OCI-LY1 (cell line): ENCODE measurements at regions not wholly inside any gene's neighbourhood (a gene's known extent, or its start where the extent isn't known, plus 50 kb on each side); places are given as distances from the start of the nearest gene placed in this dataset.

ENCODE experiments used
- H2AFZ ChIP-seq: fragments of 200-600 bp; sonication (generic), shearing (Covaris generic); 2 replicates; pipeline ENCODE4 v1.6.0; 2014; ENCODE audit warnings: antibody characterized with exemption, mild to moderate bottlenecking, low read length
- H3F3A ChIP-seq: fragments of 200-600 bp; sonication (generic), shearing (Covaris generic); 2 replicates; pipeline ENCODE4 v1.6.0; 2014; ENCODE audit warnings: mild to moderate bottlenecking, antibody characterized with exemption, low read length, moderate library complexity; ENCODE audit not compliant: insufficient read depth
- H3K27ac ChIP-seq: fragments of 200-600 bp; sonication (generic); 2 replicates; pipeline ENCODE4 v1.5.1; 2014; ENCODE audit warnings: low read length, mixed run types, mild to moderate bottlenecking, low read depth; ENCODE audit not compliant: poor library complexity, severe bottlenecking
- H3K27me3 ChIP-seq: fragments of 200-600 bp; sonication (generic); 2 replicates; pipeline ENCODE4 v1.6.0; 2014; ENCODE audit warnings: antibody characterized with exemption, mild to moderate bottlenecking, low read length, moderate library complexity; ENCODE audit not compliant: insufficient read depth
- H3K36me3 ChIP-seq: fragments of 200-600 bp; sonication (generic); 2 replicates; pipeline ENCODE4 v1.6.1; 2014; ENCODE audit warnings: mild to moderate bottlenecking, antibody characterized with exemption, low read length, moderate library complexity, mixed read lengths; ENCODE audit not compliant: insufficient read depth
- H3K4me1 ChIP-seq: fragments of 200-600 bp; sonication (generic); 2 replicates; pipeline ENCODE4 v1.5.1; 2014; ENCODE audit warnings: mild to moderate bottlenecking, low read length, moderate library complexity; ENCODE audit not compliant: insufficient read depth, severe bottlenecking
- H3K4me2 ChIP-seq: fragments of 200-600 bp; sonication (generic), shearing (Covaris generic); 2 replicates; pipeline ENCODE4 v1.6.1; 2014; ENCODE audit warnings: low read length
- H3K4me3 ChIP-seq: fragments of 200-600 bp; sonication (generic); 2 replicates; pipeline ENCODE4 v1.5.1; 2014; ENCODE audit warnings: low read length, low read depth, mild to moderate bottlenecking, mixed read lengths; ENCODE audit not compliant: poor library complexity, severe bottlenecking
- H3K79me2 ChIP-seq: fragments of 200-600 bp; shearing (Covaris generic); 2 replicates; pipeline ENCODE4 v1.6.1; 2016; ENCODE audit warnings: mixed run types, low read length, mixed read lengths; ENCODE audit not compliant: insufficient read depth
- H3K9ac ChIP-seq: fragments of 200-600 bp; sonication (generic), shearing (Covaris generic); 2 replicates; pipeline ENCODE4 v1.6.1; 2014; ENCODE audit warnings: mild to moderate bottlenecking, low read length, mixed read lengths
- H3K9me2 ChIP-seq: fragments of 200-600 bp; sonication (generic), shearing (Covaris generic); 2 replicates; pipeline ENCODE4 v1.6.1; 2014; ENCODE audit warnings: low read depth, mild to moderate bottlenecking, low read length, mixed read lengths
- H3K9me3 ChIP-seq: fragments of 200-600 bp; shearing (Covaris generic); 2 replicates; pipeline ENCODE4 v1.6.1; 2014; ENCODE audit warnings: low read length, mixed read lengths
- H4K20me1 ChIP-seq: fragments of 200-600 bp; sonication (generic), shearing (Covaris generic); 2 replicates; pipeline ENCODE4 v1.6.0; 2016; ENCODE audit warnings: mild to moderate bottlenecking, low read length; ENCODE audit not compliant: insufficient read depth
- CTCF ChIP-seq: fragments of 200-600 bp; sonication (generic), shearing (Covaris generic); IDR thresholded peaks from 2 replicates; pipeline ENCODE4 v1.5.1; 2017; ENCODE audit warnings: mild to moderate bottlenecking, antibody characterized with exemption, low read length, moderate library complexity, mixed read lengths
- EZH2 ChIP-seq: fragments of 200-600 bp; sonication (generic), shearing (Covaris generic); IDR thresholded peaks from 2 replicates; pipeline ENCODE4 v1.8.0; 2017; ENCODE audit warnings: borderline replicate concordance, mixed run types, mild to moderate bottlenecking, antibody characterized with exemption, low read length, moderate library complexity, mixed read lengths

GRCh38 chr5:42894057-42894456 is 82.4 kb upstream of the SELENOP start:
- H4K20me1 ChIP-seq: no peaks in the 10 kb centered on the region
- H2AFZ ChIP-seq: no peak overlapping the region
- H3K4me1 ChIP-seq: no peaks in the 10 kb centered on the region
- H3K4me2 ChIP-seq: no peak overlapping the region
- H3K9ac ChIP-seq: no peak overlapping the region
- no peaks in the 10 kb centered on the region for H3K9me2 ChIP-seq
- H3K27ac ChIP-seq: no peak overlapping the region
- H3K27me3 ChIP-seq: no peaks in the 10 kb centered on the region
- H3K9me3 ChIP-seq: no peaks in the 10 kb centered on the region
- no peak overlapping the region for H3K4me3 ChIP-seq
- no peaks in the 10 kb centered on the region for H3F3A ChIP-seq
- no peaks in the 10 kb centered on the region for H3K79me2 ChIP-seq
- H3K36me3 ChIP-seq: no peaks in the 10 kb centered on the region
- TF ChIP-seq EZH2 (no peak), CTCF (peak; percentile 19)

GRCh38 chr5:42889311-42889933 is 77.7 kb upstream of the SELENOP start:
- Histone ChIP-seq H2AFZ (no peak overlapping the region), H3K9me2 (no peaks in the 10 kb centered on the region), H4K20me1 (no peaks in the 10 kb centered on the region), H3K4me1 (no peaks in the 10 kb centered on the region), H3K4me2 (no peak overlapping the region), H3K27me3 (no peaks in the 10 kb centered on the region), H3K27ac (no peak overlapping the region), H3K9ac (no peak overlapping the region), H3F3A (no peaks in the 10 kb centered on the region), H3K4me3 (no peak overlapping the region), H3K36me3 (no peaks in the 10 kb centered on the region), H3K9me3 (no peaks in the 10 kb centered on the region), H3K79me2 (no peaks in the 10 kb centered on the region)
- TF ChIP-seq CTCF: peak; percentile 84
- no peak for TF ChIP-seq EZH2

- H3K27ac ChIP-seq: no peak overlapping the region
- H3F3A ChIP-seq: no peaks in the 10 kb centered on the region
- TF ChIP-seq CTCF (no peak), EZH2 (no peak)
- H3K4me3 ChIP-seq: no peak overlapping the region
- no peaks in the 10 kb centered on the region for H3K9me2 ChIP-seq
- no peaks in the 10 kb centered on the region for H3K36me3 ChIP-seq
- no peaks in the 10 kb centered on the region for H4K20me1 ChIP-seq
- H3K4me2 ChIP-seq: no peak overlapping the region
- H3K9ac ChIP-seq: no peak overlapping the region
- no peaks in the 10 kb centered on the region for H3K79me2 ChIP-seq
- no peaks in the 10 kb centered on the region for H3K27me3 ChIP-seq
- H3K4me1 ChIP-seq: no peaks in the 10 kb centered on the region
- H2AFZ ChIP-seq: no peak overlapping the region
- no peaks in the 10 kb centered on the region for H3K9me3 ChIP-seq
Measured at GRCh38 chr5:42888771-42889170, 77.1 kb upstream of the SELENOP start.
